Activated naive CD8-positive, alpha-beta T cell (primary cell): ENCODE measurements at regions not wholly inside any gene's neighbourhood (a gene's known extent, or its start where the extent isn't known, plus 50 kb on each side); places are given as distances from the start of the nearest gene placed in this dataset.

Experiments used
- H3K27ac Mint-ChIP-seq: one replicate; pipeline ENCODE4 v1.8.0; 2021; ENCODE audit warnings: mixed read lengths
- H3K27me3 Mint-ChIP-seq: one replicate; pipeline ENCODE4 v1.8.0; 2021; ENCODE audit warnings: mixed read lengths
- H3K36me3 Mint-ChIP-seq: one replicate; pipeline ENCODE4 v1.8.0; 2021; ENCODE audit warnings: mixed read lengths
- H3K4me1 Mint-ChIP-seq: one replicate; pipeline ENCODE4 v1.8.0; 2021; ENCODE audit warnings: low read depth, mixed read lengths
- H3K4me3 Mint-ChIP-seq: one replicate; pipeline ENCODE4 v1.8.0; 2021; ENCODE audit warnings: mild to moderate bottlenecking, mixed read lengths
- H3K9me3 Mint-ChIP-seq: one replicate; pipeline ENCODE4 v1.8.0; 2021; ENCODE audit warnings: low read depth, mixed read lengths

DNA sequence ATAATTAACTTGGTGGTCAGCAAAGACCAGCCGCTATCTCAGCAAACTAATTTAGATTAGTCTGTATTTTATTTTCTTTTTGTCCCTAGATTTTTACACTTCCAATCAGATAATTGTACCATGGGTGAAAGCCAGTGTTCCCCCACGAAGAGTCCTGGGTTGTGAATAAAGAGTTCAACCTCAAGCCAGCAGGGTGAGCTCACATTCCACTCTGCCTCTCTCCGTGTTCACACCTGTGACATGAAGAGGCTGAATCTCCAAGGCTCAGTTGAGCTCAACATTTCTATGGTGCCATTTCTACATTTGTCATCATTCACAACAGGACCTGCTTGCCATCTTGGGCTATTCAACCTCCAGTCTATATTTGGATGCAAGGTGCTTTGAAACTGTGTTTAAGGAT is 771.5 kb downstream of the GALR1 start:
- Mint-ChIP-seq H3K27me3 (no peaks in the 10 kb centered on the region), H3K27ac (no peak overlapping the region), H3K36me3 (no peaks in the 10 kb centered on the region), H3K4me3 (no peak overlapping the region), H3K4me1 (no peaks in the 10 kb centered on the region), H3K9me3 (no peaks in the 10 kb centered on the region)

DNA sequence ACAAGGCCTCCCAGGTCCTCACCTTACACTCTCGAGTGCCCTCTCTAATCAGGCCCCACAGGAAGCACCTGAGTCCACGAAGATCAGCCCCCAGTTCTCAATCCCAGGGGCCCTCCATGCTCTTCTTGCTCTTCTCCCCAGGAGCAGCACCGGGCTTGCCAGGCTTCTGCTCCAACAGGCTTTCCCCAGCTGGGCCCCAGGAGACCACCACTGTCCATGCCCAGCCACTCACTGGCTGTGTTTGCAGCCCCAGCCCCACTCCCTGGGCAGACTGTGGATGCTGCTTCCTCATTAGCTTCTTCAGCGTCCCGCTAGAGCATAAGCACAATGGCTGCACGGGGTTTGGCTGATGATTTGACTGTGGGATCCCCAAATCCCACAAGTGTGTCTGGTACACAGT is 781.9 kb downstream of the GALR1 start:
- Mint-ChIP-seq H3K27me3 (no peaks in the 10 kb centered on the region), H3K27ac (no peak overlapping the region), H3K4me1 (no peaks in the 10 kb centered on the region), H3K9me3 (no peaks in the 10 kb centered on the region), H3K36me3 (no peaks in the 10 kb centered on the region), H3K4me3 (no peak overlapping the region)

DNA sequence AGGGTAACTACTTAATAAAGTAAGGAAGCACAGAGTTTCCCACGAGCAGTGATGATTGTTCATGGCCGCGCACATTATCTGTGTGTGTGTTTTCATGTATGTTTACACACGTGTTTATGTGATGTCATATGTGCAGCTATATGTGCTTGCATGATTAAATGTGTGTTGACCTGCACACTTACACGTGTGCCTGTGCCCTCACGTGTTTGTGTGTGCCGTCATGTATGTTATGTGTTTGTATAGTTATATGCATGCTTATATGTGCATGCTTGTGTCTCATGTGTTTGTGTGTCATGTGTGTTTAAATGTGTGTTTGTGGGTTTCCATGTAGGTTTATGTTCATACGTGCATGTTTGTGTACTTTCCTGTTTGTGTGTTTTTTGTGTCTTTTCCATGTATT is 782.3 kb downstream of the GALR1 start:
- Mint-ChIP-seq H3K4me3 (no peak overlapping the region), H3K4me1 (no peaks in the 10 kb centered on the region), H3K27ac (no peak overlapping the region), H3K36me3 (no peaks in the 10 kb centered on the region), H3K27me3 (no peaks in the 10 kb centered on the region), H3K9me3 (no peaks in the 10 kb centered on the region)

DNA sequence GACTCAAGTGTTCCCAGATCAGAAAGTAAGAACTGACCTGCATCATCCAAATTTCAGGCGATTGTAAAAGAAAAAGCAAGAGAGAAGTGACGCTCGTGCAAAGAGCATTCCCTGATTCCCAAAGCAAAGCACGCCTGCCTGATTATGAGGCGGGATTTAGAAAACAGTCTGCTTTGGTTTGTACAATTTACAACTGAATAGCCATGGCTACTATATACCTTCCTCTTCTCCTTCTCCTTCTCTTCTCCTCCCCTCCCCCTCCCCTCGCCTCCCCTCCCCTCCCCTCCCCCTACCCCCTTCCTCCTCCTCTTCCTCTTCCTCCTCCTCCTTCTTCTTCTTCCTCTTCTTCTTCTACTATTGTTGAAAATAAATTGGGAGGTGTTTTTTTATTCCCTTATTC is 782.9 kb downstream of the GALR1 start:
- no peaks in the 10 kb centered on the region for H3K4me1 Mint-ChIP-seq
- H3K27ac Mint-ChIP-seq = no peak overlapping the region
- H3K4me3 Mint-ChIP-seq = no peak overlapping the region
- peaks cover 1% of the 10 kb centered on the region for H3K27me3 Mint-ChIP-seq
- H3K9me3 Mint-ChIP-seq = no peaks in the 10 kb centered on the region
- H3K36me3 Mint-ChIP-seq = no peaks in the 10 kb centered on the region

DNA sequence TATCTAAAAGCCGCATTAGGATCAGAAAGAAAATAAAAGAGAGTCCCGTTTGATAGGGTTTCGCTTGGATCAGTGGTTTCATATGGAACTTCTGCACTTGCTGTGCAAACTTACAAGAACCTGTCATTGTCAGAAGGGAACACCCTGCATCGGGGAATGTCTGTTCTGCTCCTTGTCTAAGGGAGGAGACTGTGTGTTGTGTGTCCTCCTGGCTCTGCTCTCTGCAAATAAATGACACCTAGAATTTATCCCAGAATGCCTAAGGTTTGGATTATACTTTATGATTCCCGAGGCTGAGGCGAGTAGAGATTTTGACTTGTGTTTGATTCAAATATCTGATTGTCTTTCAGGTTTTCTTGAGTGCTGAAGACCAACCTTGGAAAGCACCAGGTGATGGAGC is 785.1 kb downstream of the GALR1 start:
- Mint-ChIP-seq H3K36me3 (no peaks in the 10 kb centered on the region), H3K4me1 (no peaks in the 10 kb centered on the region), H3K27ac (no peak overlapping the region), H3K9me3 (no peaks in the 10 kb centered on the region), H3K4me3 (no peak overlapping the region), H3K27me3 (peaks cover 1% of the 10 kb centered on the region)

DNA sequence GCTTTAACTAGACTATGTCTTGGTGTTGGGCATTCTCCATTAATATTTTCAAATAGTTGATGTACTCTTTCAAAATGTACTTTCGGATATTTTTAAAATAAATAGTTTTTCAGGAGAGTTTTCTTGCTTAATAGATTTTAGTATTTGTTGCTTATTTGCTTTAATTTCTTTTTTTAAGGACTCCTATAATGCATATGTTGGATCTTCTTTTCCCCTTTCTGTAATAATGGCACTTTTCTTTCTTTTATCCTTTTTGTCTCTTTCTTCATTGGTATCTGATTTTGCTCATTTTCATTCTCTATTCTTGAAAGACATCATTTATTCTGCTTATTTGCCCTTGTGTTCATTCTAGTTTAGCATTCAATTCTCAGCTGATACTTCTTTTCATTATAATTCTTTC is 791.6 kb downstream of the GALR1 start:
- Mint-ChIP-seq H3K4me1 (no peaks in the 10 kb centered on the region), H3K27ac (no peak overlapping the region), H3K27me3 (peaks cover 3% of the 10 kb centered on the region), H3K36me3 (no peaks in the 10 kb centered on the region), H3K4me3 (no peak overlapping the region), H3K9me3 (peaks cover 7% of the 10 kb centered on the region)

DNA sequence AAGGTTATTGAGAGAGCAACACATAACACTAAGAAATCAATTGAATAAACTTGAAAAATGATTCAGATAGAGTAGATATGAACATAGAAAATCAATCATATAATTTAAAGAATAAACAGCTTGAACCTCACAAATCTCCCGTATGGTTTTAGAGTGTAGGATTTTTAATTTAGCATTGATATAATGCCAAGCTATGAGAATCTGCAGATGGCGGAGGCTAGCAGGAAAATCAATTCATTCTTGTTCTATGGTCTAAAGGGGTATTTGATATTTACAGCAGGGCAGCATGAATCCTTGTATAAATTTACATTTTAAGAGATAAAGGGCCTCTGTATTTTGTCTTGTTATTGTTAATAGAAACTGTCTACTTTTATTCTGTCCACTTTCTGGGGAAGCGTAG is 797.0 kb downstream of the GALR1 start:
- Mint-ChIP-seq H3K27ac (no peak overlapping the region), H3K9me3 (peaks cover 4% of the 10 kb centered on the region), H3K4me1 (no peaks in the 10 kb centered on the region), H3K36me3 (no peaks in the 10 kb centered on the region), H3K27me3 (peaks cover 3% of the 10 kb centered on the region), H3K4me3 (no peak overlapping the region)

DNA sequence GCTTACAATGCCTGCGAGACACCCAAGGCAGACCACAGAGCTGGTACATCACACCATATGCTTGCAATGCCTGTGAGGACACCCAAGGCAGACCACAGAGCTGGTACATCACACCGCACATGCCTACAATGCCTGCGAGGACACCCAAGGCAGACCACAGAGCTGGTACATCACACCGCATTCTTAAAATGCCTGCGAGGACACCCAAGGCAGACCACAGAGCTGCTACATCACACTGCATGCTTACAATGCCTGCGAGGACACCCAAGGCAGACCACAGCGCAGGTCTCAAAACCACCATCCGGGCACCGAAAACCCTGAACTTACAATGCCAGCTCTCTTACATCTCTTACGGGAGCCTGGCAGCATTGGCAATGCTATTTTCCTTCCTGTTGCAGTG is 799.6 kb downstream of the GALR1 start:
- Mint-ChIP-seq H3K9me3 (no peaks in the 10 kb centered on the region), H3K4me3 (no peak overlapping the region), H3K36me3 (no peaks in the 10 kb centered on the region), H3K4me1 (no peaks in the 10 kb centered on the region), H3K27me3 (peaks cover 2% of the 10 kb centered on the region), H3K27ac (no peak overlapping the region)

DNA sequence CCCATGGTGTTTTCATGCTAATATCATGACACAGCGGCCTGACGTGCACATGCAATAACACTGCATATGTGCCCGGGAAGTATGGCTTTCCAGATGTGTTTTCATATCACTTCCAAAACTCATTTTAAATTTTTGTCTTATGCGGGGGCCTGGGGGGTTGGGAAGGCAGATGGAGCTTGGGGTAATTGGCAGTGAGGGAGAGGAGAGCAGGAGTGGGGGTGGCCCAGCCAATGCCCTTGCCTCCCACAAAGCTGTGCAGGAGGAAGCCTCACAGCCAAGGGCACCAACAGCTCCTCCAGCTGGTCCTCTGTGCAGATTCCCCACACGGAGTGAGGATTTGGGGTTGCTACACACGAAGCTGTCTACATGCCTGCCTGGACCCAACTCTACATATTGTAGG is 805.2 kb downstream of the GALR1 start:
- no peaks in the 10 kb centered on the region for H3K36me3 Mint-ChIP-seq
- no peaks in the 10 kb centered on the region for H3K9me3 Mint-ChIP-seq
- H3K27me3 Mint-ChIP-seq = peaks cover 2% of the 10 kb centered on the region
- no peaks in the 10 kb centered on the region for H3K4me1 Mint-ChIP-seq
- H3K4me3 Mint-ChIP-seq = no peak overlapping the region
- no peak overlapping the region for H3K27ac Mint-ChIP-seq

DNA sequence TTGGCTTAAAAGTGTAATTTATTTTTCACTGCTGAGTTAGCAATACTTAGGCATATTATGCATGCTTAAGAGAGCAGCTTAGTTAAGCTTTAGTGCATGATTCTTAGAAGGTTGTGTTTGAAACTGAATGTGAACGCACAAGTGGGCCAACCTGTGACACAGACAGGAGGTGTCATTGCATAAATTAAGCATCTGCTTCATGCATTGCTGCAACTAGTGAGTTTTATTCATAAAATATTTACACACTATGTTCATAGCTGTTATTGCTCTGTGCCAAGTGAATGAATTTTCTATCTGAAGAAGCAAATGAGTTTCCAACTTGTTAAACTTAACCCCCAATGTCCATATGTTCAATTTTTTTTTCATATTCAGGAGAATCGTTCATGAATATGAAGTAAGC is 806.4 kb downstream of the GALR1 start:
- no peaks in the 10 kb centered on the region for H3K4me1 Mint-ChIP-seq
- H3K4me3 Mint-ChIP-seq = no peak overlapping the region
- H3K36me3 Mint-ChIP-seq = no peaks in the 10 kb centered on the region
- peaks cover 2% of the 10 kb centered on the region for H3K27me3 Mint-ChIP-seq
- no peaks in the 10 kb centered on the region for H3K9me3 Mint-ChIP-seq
- no peak overlapping the region for H3K27ac Mint-ChIP-seq

DNA sequence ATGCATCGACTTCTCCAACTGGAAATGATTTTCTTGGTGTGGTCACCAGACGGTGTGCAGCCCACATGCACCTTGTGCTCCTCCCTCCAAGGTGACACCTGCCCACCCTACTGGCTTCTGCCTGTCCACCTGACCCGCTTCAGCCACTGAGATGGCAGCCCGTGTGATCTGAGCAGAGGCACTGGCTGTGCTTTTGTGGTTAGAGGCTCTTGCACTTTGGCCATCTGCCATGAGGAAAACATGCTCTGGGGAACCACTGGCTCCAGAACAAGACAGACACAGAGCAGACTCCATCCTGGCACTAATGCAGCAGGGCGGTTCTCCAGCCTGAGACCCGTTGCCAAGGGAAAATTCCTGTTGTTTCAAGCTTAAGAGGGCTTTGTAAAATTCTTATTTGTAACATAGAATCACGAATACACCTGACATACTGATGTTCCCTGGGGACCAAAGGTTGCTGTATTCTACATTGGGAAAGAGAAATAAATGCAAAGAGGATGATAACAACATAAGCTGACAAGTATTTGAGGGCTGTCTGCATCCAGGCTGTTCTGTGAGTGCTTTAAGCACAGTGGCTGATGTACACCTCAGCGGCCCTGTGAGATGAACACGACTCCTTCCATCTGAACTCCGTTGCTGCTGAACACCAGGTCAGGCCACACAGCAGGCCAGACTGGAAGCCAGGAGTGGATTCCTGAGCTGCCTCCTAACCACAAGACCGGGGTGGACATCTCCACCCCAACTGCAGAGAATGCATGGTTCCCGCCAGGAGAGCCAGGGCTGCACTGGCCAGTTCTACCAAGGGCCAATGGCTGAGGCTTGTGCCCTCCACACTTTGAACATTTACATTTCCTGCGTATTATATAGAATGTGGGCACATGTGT is 820.4 kb downstream of the GALR1 start:
- Mint-ChIP-seq H3K4me1 (no peaks in the 10 kb centered on the region), H3K9me3 (peaks cover 8% of the 10 kb centered on the region), H3K36me3 (no peaks in the 10 kb centered on the region), H3K27ac (no peak overlapping the region), H3K27me3 (peaks cover 2% of the 10 kb centered on the region), H3K4me3 (no peak overlapping the region)

DNA sequence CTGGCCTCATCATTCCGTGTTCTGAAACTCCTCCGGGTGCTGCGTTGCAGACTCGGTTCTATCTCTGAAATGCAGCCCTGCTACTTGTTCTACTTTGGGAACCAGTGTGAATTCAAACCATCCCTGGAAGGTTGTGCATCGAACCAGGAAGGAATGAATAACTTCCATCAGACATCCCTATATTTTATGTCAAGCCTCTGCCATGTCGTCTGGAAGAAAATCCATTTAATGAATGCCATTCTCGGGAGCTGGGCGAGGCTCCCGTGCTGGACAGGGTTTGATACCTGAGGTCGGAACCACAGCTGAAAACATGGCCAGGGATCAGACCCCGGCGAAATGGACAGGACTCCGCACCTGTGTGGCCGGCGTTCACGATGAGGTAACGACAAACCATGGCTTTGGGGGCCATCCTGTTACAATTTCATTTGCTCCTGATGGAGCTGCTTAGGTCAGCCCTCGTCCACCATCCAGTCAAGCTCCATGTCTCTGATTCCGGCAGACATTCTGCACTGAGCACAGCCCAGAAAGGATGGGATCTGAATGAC is 821.6 kb downstream of the GALR1 start:
- H3K9me3 Mint-ChIP-seq = peaks cover 8% of the 10 kb centered on the region
- no peak overlapping the region for H3K27ac Mint-ChIP-seq
- H3K27me3 Mint-ChIP-seq = peaks cover 2% of the 10 kb centered on the region
- no peaks in the 10 kb centered on the region for H3K36me3 Mint-ChIP-seq
- H3K4me3 Mint-ChIP-seq = no peak overlapping the region
- H3K4me1 Mint-ChIP-seq = no peaks in the 10 kb centered on the region

DNA sequence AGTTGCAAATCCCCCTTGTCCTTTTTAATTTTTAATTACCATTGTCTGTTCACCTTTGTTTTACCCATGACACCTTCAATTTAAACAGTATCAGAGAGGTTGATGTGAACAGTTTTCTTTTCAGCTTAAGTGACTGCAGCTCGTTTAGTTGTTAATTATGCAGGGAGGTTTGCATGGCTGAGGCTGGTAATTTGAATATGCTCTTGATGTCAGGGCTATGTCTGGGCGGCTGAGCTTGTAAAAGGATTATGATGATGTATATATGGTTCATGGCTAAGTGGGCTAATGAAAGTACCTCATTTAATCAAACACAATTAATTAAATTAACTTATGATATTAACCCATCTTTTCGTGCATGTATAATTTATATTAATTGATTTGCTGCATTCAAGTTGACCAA is 822.1 kb downstream of the GALR1 start:
- Mint-ChIP-seq H3K4me3 (no peak overlapping the region), H3K4me1 (no peaks in the 10 kb centered on the region), H3K27me3 (peaks cover 2% of the 10 kb centered on the region), H3K36me3 (no peaks in the 10 kb centered on the region), H3K27ac (no peak overlapping the region), H3K9me3 (peaks cover 7% of the 10 kb centered on the region)

DNA sequence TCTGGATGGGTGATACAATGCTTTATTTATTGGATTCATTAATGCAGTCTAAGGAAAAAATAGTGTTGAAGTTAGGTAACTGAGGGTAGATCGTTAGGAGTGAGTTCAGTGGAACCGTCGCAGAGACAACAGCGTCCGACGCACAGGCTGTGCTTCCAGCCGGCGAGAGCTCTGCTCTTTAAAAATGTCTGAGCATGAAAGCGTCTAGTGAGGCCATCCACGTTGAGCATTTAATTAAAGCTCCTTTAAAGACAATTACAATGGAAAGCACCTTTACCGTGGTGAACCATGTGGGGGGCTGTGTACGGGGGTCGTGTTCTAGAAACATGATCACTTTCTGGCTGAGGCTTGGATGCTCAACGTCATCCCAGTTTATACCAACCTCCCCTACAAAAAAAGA is 822.7 kb downstream of the GALR1 start:
- H3K4me1 Mint-ChIP-seq = no peaks in the 10 kb centered on the region
- no peak overlapping the region for H3K27ac Mint-ChIP-seq
- H3K36me3 Mint-ChIP-seq = no peaks in the 10 kb centered on the region
- H3K4me3 Mint-ChIP-seq = no peak overlapping the region
- peaks cover 3% of the 10 kb centered on the region for H3K9me3 Mint-ChIP-seq
- H3K27me3 Mint-ChIP-seq = peaks cover 2% of the 10 kb centered on the region

DNA sequence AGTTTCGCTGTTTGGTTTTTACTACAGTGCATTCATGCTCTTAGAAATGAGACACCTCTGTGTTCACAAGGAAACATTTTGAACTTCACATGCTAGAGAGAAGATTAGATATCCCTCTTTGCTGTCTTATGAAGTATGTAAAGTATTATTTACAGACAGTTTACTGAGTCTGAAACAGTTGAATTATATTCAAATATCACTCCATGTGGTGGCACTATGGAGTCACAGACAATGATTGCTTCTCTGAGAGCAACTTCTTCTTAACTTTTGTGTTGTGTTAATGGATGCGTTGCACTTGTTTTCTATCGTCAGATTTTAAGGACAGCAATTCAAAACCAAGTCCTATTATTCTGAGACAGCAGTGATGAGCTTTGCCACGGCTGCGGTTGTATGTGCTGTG is 823.6 kb downstream of the GALR1 start:
- no peaks in the 10 kb centered on the region for H3K36me3 Mint-ChIP-seq
- H3K4me1 Mint-ChIP-seq = no peaks in the 10 kb centered on the region
- H3K4me3 Mint-ChIP-seq = no peak overlapping the region
- no peak overlapping the region for H3K27ac Mint-ChIP-seq
- peaks cover 2% of the 10 kb centered on the region for H3K27me3 Mint-ChIP-seq
- H3K9me3 Mint-ChIP-seq = peaks cover 3% of the 10 kb centered on the region
